ENCODE measurements at regions not wholly inside any gene's neighbourhood (a gene's known extent, or its start where the extent isn't known, plus 50 kb on each side); places are given as distances from the start of the nearest gene placed in this dataset.

DNA sequence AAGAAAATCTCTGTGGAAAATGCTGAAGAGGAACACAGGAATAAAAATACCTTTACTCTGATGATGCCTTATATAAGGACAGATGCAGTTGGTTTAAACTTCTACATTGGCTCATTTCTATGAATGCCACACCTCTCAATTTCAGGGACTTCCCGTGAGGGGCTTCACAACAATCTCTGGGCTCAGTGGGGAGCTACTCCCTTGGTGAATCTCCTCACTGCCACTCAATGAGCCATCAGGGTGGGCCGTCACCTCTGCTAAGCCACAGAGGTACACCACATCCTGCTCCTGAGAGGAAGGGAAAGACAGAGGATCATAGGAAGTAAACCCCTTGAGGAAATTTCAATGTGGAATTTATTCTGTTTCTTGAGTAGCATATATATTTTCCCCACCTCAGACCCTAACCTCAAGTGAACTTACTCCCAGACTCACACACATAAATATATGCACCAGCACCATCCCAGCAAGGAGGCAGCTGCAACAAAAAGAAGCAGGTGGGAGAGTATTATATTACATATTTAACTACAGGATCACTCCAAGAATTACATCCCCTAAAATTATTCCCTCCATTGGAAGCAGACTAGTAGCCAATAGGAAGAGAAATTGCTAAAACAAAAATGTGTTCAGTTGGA is 63.3 kb upstream of the PRSS1 start:
- Histone ChIP-seq H3K36me3 (ENCODE audit: control insufficient read depth in 2 of 2, extremely low read depth in 1 of 2, insufficient read depth in 2 of 2, low read length in 2 of 2) (no peaks in the 10 kb centered on the region), H3K4me2 (ENCODE audit: control insufficient read depth, extremely low read depth, insufficient read depth, low read depth, low read length) (no peak overlapping the region), H4K20me1 (ENCODE audit: control insufficient read depth, extremely low read depth, insufficient read depth, low read length) (no peaks in the 10 kb centered on the region), H3K4me1 (ENCODE audit: control insufficient read depth, extremely low read depth, insufficient read depth, low read length) (no peaks in the 10 kb centered on the region), H3K79me2 (ENCODE audit: control insufficient read depth, insufficient read depth, low read length) (no peaks in the 10 kb centered on the region), H3K9me1 (ENCODE audit: control insufficient read depth, extremely low read depth, insufficient read depth, low read length) (no peaks in the 10 kb centered on the region), H2AFZ (ENCODE audit: control insufficient read depth, low read length) (no peak overlapping the region), H3K27ac (ENCODE audit: control insufficient read depth, insufficient read depth, low read length) (no peak overlapping the region), H3K9me3 (ENCODE audit: control insufficient read depth, low read depth, low read length) (no peaks in the 10 kb centered on the region), H3K27me3 (ENCODE audit: control insufficient read depth, extremely low read depth, insufficient read depth, low read length) (no peaks in the 10 kb centered on the region), H3K4me3 (ENCODE audit: control insufficient read depth in 2 of 3, extremely low read depth in 1 of 3, insufficient read depth in 2 of 3, low read depth in 1 of 3, low read length in 3 of 3) (no peak overlapping the region), H3K9ac (ENCODE audit: control insufficient read depth, extremely low read depth, insufficient read depth, low read length) (no peak overlapping the region)
- TF ChIP-seq EZH2 (IDR thresholded peaks at IDR 0.05; ENCODE audit: low read length) (no peak), CTCF (optimal IDR thresholded peaks at IDR 0.05 in 1 of 3, IDR thresholded peaks at IDR 0.05 in 1 of 3, conservative IDR thresholded peaks at IDR 0.05 in 1 of 3; ENCODE audit: extremely low read depth in 1 of 3, insufficient read depth in 2 of 3, low read length in 3 of 3) (no peak)
- FAIRE-seq (no peak), DNase-seq (ENCODE audit: low read depth, low spot score) (no peak)
- dilution Hi-C loops (cut with MboI; ENCODE audit: extremely low pct_ligation_motif_present, low sequenced_read_pairs), result no loop called here

GRCh38 chr7:142681314-142682092 is 67.8 kb upstream of the PRSS1 start:
- H3K4me3 ChIP-seq (ENCODE audit: control insufficient read depth in 2 of 3, extremely low read depth in 1 of 3, insufficient read depth in 2 of 3, low read depth in 1 of 3, low read length in 3 of 3), result no peak overlapping the region
- no peaks in the 10 kb centered on the region for H3K9me3 ChIP-seq (ENCODE audit: control insufficient read depth, low read depth, low read length)
- no peaks in the 10 kb centered on the region for H3K79me2 ChIP-seq (ENCODE audit: control insufficient read depth, insufficient read depth, low read length)
- FAIRE-seq (no peak), DNase-seq (ENCODE audit: low read depth, low spot score) (no peak)
- TF ChIP-seq EZH2 (IDR thresholded peaks at IDR 0.05; ENCODE audit: low read length) (no peak), CTCF (optimal IDR thresholded peaks at IDR 0.05 in 1 of 3, IDR thresholded peaks at IDR 0.05 in 1 of 3, conservative IDR thresholded peaks at IDR 0.05 in 1 of 3; ENCODE audit: extremely low read depth in 1 of 3, insufficient read depth in 2 of 3, low read length in 3 of 3) (no peak)
- H2AFZ ChIP-seq (ENCODE audit: control insufficient read depth, low read length), result no peak overlapping the region
- dilution Hi-C loops (cut with MboI; ENCODE audit: extremely low pct_ligation_motif_present, low sequenced_read_pairs), result no loop called here
- H3K9ac ChIP-seq (ENCODE audit: control insufficient read depth, extremely low read depth, insufficient read depth, low read length), result no peak overlapping the region
- H3K4me2 ChIP-seq (ENCODE audit: control insufficient read depth, extremely low read depth, insufficient read depth, low read depth, low read length), result no peak overlapping the region
- H3K36me3 ChIP-seq (ENCODE audit: control insufficient read depth in 2 of 2, extremely low read depth in 1 of 2, insufficient read depth in 2 of 2, low read length in 2 of 2), result no peaks in the 10 kb centered on the region
- H3K4me1 ChIP-seq (ENCODE audit: control insufficient read depth, extremely low read depth, insufficient read depth, low read length), result no peaks in the 10 kb centered on the region
- no peak overlapping the region for H3K27ac ChIP-seq (ENCODE audit: control insufficient read depth, insufficient read depth, low read length)
- H3K27me3 ChIP-seq (ENCODE audit: control insufficient read depth, extremely low read depth, insufficient read depth, low read length), result no peaks in the 10 kb centered on the region
- no peaks in the 10 kb centered on the region for H4K20me1 ChIP-seq (ENCODE audit: control insufficient read depth, extremely low read depth, insufficient read depth, low read length)
- H3K9me1 ChIP-seq (ENCODE audit: control insufficient read depth, extremely low read depth, insufficient read depth, low read length), result no peaks in the 10 kb centered on the region
